Stimulated activated CD8-positive, alpha-beta memory T cell treated with anti-CD3 and anti-CD28 coated beads, Interleukin-7, amount 100 ng/mL, for 4 hours (primary cell): ENCODE measurements at regions not wholly inside any gene's neighbourhood (a gene's known extent, or its start where the extent isn't known, plus 50 kb on each side); places are given as distances from the start of the nearest gene placed in this dataset.

ENCODE experiments used
- DNase-seq, 2 donors: peaks; one replicate each; pipeline ENCODE4 v3.0.0-alpha.2; 2020; ENCODE audit warnings: low read depth in 2 of 2

GRCh38 chr6:44634321-44634720 is 246.8 kb downstream of the CDC5L start:
- no peak for DNase-seq

GRCh38 chr6:44635486-44635885 is 248.0 kb downstream of the CDC5L start:
- no peak for DNase-seq

GRCh38 chr6:44636561-44637248 is 249.2 kb downstream of the CDC5L start:
- DNase-seq, result no peak

GRCh38 chr6:44641344-44642031 is 254.0 kb downstream of the CDC5L start:
- no peak for DNase-seq

GRCh38 chr6:44642349-44642748 is 254.8 kb downstream of the CDC5L start:
- DNase-seq, result no peak

GRCh38 chr6:44642870-44643522 is 255.5 kb downstream of the CDC5L start:
- no peak for DNase-seq

- no peak for DNase-seq
Measured at GRCh38 chr6:44645276-44645675, 257.8 kb downstream of the CDC5L start.

GRCh38 chr6:44646355-44646754 is 258.8 kb downstream of the CDC5L start:
- no peak for DNase-seq

- no peak for DNase-seq
Measured at GRCh38 chr6:44649365-44650025, 262.0 kb downstream of the CDC5L start.

- DNase-seq, result no peak
Measured at GRCh38 chr6:44650495-44650894, 263.0 kb downstream of the CDC5L start.

- no peak for DNase-seq
Measured at GRCh38 chr6:44650947-44651346, 263.4 kb downstream of the CDC5L start.

GRCh38 chr6:44651604-44652003 is 264.1 kb downstream of the CDC5L start:
- no peak for DNase-seq

- DNase-seq, result no peak
Measured at GRCh38 chr6:44652547-44652946, 265.0 kb downstream of the CDC5L start.

GRCh38 chr6:44653091-44653490 is 265.6 kb downstream of the CDC5L start:
- no peak for DNase-seq

GRCh38 chr6:44653761-44654218 is 266.3 kb downstream of the CDC5L start:
- no peak for DNase-seq

GRCh38 chr6:44655412-44656342 is 268.2 kb downstream of the CDC5L start:
- peak; percentile 59 to 60 for DNase-seq

- DNase-seq, result no peak
Measured at GRCh38 chr6:44656691-44657090, 269.2 kb downstream of the CDC5L start.

- no peak for DNase-seq
Measured at GRCh38 chr6:44657206-44657819, 269.8 kb downstream of the CDC5L start.

GRCh38 chr6:44658571-44658970 is 271.1 kb downstream of the CDC5L start:
- DNase-seq, result no peak

GRCh38 chr6:44659726-44660125 is 272.2 kb downstream of the CDC5L start:
- no peak for DNase-seq
